Body of pancreas (tissue), 4 donors: ENCODE measurements at regions not wholly inside any gene's neighbourhood (a gene's known extent, or its start where the extent isn't known, plus 50 kb on each side); places are given as distances from the start of the nearest gene placed in this dataset.

Source experiments
- ATAC-seq: fragments of 150-250 bp; one replicate; pipeline ENCODE4 v1.9.1; 2016
- DNase-seq, 4 donors: peaks; one replicate each; pipeline ENCODE4 v3.0.0-alpha.2; 2019
- H3K27ac ChIP-seq, 4 donors: fragments of 200-600 bp; sonication (generic); 1 replicate in 3 of 4; 2 replicates in 1 of 4; pipeline versions ENCODE4 v1.5.1 to v1.6.1; 2016 to 2019; ENCODE audit warnings: mild to moderate bottlenecking in 1 of 4, mixed read lengths in 1 of 4, moderate library complexity in 1 of 4
- H3K27me3 ChIP-seq, 2 donors: fragments of 200-600 bp; sonication (generic); one replicate each; pipeline ENCODE4 v1.6.0; 2016; ENCODE audit warnings: mild to moderate bottlenecking in 1 of 2
- H3K36me3 ChIP-seq, 2 donors: fragments of 200-600 bp; sonication (generic); replicated peaks in 1 of 2; 2 replicates each; pipeline ENCODE4 v1.5.1; 2016; ENCODE audit warnings: low read depth in 2 of 2; ENCODE audit not compliant: insufficient read depth in 1 of 2
- H3K4me1 ChIP-seq: fragments of 200-600 bp; sonication (generic); one replicate; pipeline ENCODE4 v1.6.0; 2016
- H3K4me3 ChIP-seq, 2 donors: fragments of 200-600 bp; sonication (generic); 1 replicate in 1 of 2; 2 replicates in 1 of 2; pipeline ENCODE4 v1.5.1; 2016 to 2019
- H3K9me3 ChIP-seq, 3 donors: fragments of 200-600 bp; sonication (generic); 1 replicate in 2 of 3; 2 replicates in 1 of 3; pipeline ENCODE4 v1.5.1; 2016
- CTCF ChIP-seq, 7 experiments: fragments of 450-650 bp in 4 of 7; fragments of 200-600 bp in 3 of 7; sonication (generic) in 3 of 7; IDR thresholded peaks; one replicate each; pipeline ENCODE4 v1.5.1; 2016 to 2019; ENCODE audit warnings: antibody characterized with exemption in 7 of 7
- POLR2A ChIP-seq, 3 donors: fragments of 450-650 bp; IDR thresholded peaks; one replicate each; pipeline ENCODE4 v1.6.1; 2016; ENCODE audit warnings: antibody characterized with exemption in 3 of 3, mild to moderate bottlenecking in 2 of 3
- WGBS, 2 donors: methylation state at CpG; one replicate each; pipeline ENCODE4 v1.1.5; 2017; 5-methylcytosine and 5-hydroxymethylcytosine counted together
- intact Hi-C: fragments of 100-400 bp; cut with DNase I; formaldehyde crosslinking; loops from one replicate; pipeline ENCODE4 v1.15.1; 2023

DNA sequence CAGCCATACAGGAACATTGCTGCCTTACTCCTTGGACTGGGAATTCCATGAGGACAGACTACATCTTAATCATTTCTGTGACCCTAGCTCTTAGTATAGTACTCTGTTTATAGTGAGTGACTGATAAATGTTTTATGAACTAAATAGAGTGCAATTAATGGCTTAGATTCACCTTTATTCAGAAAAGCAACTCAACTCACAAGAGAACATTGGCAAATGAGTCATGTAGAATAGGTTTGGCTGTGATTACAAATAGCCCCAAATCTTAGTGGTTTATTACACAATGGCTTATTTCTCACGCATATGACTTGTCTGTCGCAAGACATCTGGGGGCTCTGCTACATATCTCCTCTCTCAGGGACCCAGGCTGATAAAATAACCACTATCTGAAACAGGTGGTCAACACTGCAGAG, 121.6 kb upstream of the KL start:
- H3K27me3 ChIP-seq, result no peaks in the 10 kb centered on the region
- no peaks in the 10 kb centered on the region for H3K36me3 ChIP-seq
- TF ChIP-seq POLR2A (IDR thresholded peaks at IDR 0.05) (no peak), CTCF (IDR thresholded peaks at IDR 0.05) (no peak)
- no peak for ATAC-seq
- H3K27ac ChIP-seq, result no peak overlapping the region
- H3K4me1 ChIP-seq, result no peaks in the 10 kb centered on the region
- H3K4me3 ChIP-seq, result no peak overlapping the region
- WGBS, 2 donors, result 52 to 79% methylated on average over 2 of the region's 2 CpGs
- H3K9me3 ChIP-seq, result no peaks in the 10 kb centered on the region
- intact Hi-C loops, result no loop called here
- DNase-seq, result no peak

- H3K36me3 ChIP-seq, result no peaks in the 10 kb centered on the region
- DNase-seq (no peak), ATAC-seq (no peak)
- H3K27me3 ChIP-seq, result no peaks in the 10 kb centered on the region
- H3K4me3 ChIP-seq, result no peak overlapping the region
- H3K9me3 ChIP-seq, result no peaks in the 10 kb centered on the region
- 88 to 93% methylated on average over 3 of the region's 3 CpGs for WGBS, 2 donors
- TF ChIP-seq POLR2A (IDR thresholded peaks at IDR 0.05), result no peak
- no peak for TF ChIP-seq CTCF (IDR thresholded peaks at IDR 0.05)
- intact Hi-C loops, result no loop called here
- H3K4me1 ChIP-seq, result no peaks in the 10 kb centered on the region
- H3K27ac ChIP-seq, result no peak overlapping the region
Measured at GRCh38 chr13:32895296-32895695, 120.9 kb upstream of the KL start.

GRCh38 chr13:32897296-32897695, 118.9 kb upstream of the KL start:
- H3K4me1 ChIP-seq, result no peaks in the 10 kb centered on the region
- no peak overlapping the region for H3K27ac ChIP-seq
- WGBS, 2 donors, result 55 to 89% methylated on average over 4 of the region's 4 CpGs
- DNase-seq (no peak), ATAC-seq (no peak)
- H3K27me3 ChIP-seq, result no peaks in the 10 kb centered on the region
- intact Hi-C loops, result no loop called here
- TF ChIP-seq POLR2A (IDR thresholded peaks at IDR 0.05) (no peak), CTCF (IDR thresholded peaks at IDR 0.05) (no peak)
- H3K4me3 ChIP-seq, result no peak overlapping the region
- H3K9me3 ChIP-seq, result no peaks in the 10 kb centered on the region
- no peaks in the 10 kb centered on the region for H3K36me3 ChIP-seq

DNA sequence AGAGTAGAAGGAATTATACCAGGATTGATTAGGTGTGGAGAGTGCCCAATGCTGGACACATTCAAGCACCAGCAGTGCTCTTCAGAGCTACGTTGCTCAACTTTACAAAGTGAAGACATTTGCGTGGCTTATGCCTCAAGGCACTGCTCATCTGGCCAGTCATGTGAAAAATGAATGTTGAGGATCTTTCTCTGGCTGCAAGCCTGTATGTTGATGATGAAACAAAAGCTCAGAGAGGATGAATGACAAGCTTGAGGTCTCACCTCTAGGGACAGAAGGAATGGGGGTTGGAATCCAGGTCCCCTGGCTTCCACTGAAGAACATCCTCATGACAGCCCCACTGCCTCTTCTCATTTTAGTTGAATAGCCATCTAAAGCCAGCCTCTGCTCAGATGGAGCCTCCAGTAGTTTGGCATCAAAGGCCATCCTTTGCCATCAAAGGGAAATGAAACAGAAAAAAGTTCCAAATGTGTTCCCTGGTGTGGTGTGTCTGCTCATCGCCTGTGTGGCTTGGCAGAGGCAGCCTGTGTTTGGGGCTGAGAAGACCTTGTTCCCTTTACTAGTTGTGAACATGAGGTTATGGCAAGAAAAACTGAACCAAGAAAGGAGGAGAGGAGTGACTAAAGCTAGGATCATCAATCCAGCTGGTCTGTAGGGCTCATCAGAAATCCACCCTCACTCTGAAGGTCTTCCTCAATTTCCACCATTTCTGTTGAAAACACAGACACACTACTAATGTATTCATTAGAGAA, 114.0 kb upstream of the KL start:
- no peaks in the 10 kb centered on the region for H3K27me3 ChIP-seq
- no peaks in the 10 kb centered on the region for H3K9me3 ChIP-seq
- intact Hi-C loops, result no loop called here
- H3K4me1 ChIP-seq, result no peaks in the 10 kb centered on the region
- no peak for TF ChIP-seq POLR2A (IDR thresholded peaks at IDR 0.05)
- no peak overlapping the region for H3K27ac ChIP-seq
- ATAC-seq (peak; percentile 24), DNase-seq (no peak)
- H3K4me3 ChIP-seq, result no peak overlapping the region
- 56 to 63% methylated on average over 3 of the region's 3 CpGs for WGBS, 2 donors
- no peaks in the 10 kb centered on the region for H3K36me3 ChIP-seq

GRCh38 chr13:32902874-32903273, 113.3 kb upstream of the KL start:
- TF ChIP-seq CTCF (IDR thresholded peaks at IDR 0.05) (no peak), POLR2A (IDR thresholded peaks at IDR 0.05) (no peak)
- H3K27me3 ChIP-seq, result no peaks in the 10 kb centered on the region
- H3K4me1 ChIP-seq, result no peaks in the 10 kb centered on the region
- DNase-seq (peak; percentile 19 to 46 (median 35)), ATAC-seq (no peak)
- WGBS, 2 donors, result 59 to 67% methylated on average over 8 of the region's 8 CpGs
- no peak overlapping the region for H3K4me3 ChIP-seq
- H3K9me3 ChIP-seq, result no peaks in the 10 kb centered on the region
- no peak overlapping the region for H3K27ac ChIP-seq
- intact Hi-C loops, result no loop called here
- no peaks in the 10 kb centered on the region for H3K36me3 ChIP-seq
